ENCODE measurements at regions not wholly inside any gene's neighbourhood (a gene's known extent, or its start where the extent isn't known, plus 50 kb on each side); places are given as distances from the start of the nearest gene placed in this dataset.
"Not testable (repeated sequence)": the region's sequence is repeated elsewhere in the genome, so short reads cannot be mapped to it uniquely, and the experiment has no call there.

- DNase-seq (ENCODE audit: low read depth in 3 of 3, low spot score in 1 of 3), result no peak
These were observed 90.0 kb downstream of the ANXA2R start for GRCh38 chr5:42950116-42950455.

- DNase-seq (ENCODE audit: low read depth in 3 of 3, low spot score in 1 of 3), result peak in 1 of 3 donors; percentile 9
These were observed 90.6 kb downstream of the ANXA2R start for GRCh38 chr5:42949348-42950115.

GRCh38 chr5:42948961-42949347 is 91.2 kb downstream of the ANXA2R start:
- no peak for DNase-seq (ENCODE audit: low read depth in 3 of 3, low spot score in 1 of 3)

GRCh38 chr5:42944989-42945388 is 95.1 kb downstream of the ANXA2R start:
- DNase-seq (ENCODE audit: low read depth in 3 of 3, low spot score in 1 of 3), result no peak

- DNase-seq (ENCODE audit: low read depth in 3 of 3, low spot score in 1 of 3), result no peak
These were observed 96.0 kb downstream of the ANXA2R start for GRCh38 chr5:42943931-42944631.

GRCh38 chr5:42940853-42941252 is 99.3 kb downstream of the ANXA2R start:
- no peak for DNase-seq (ENCODE audit: low read depth in 3 of 3, low spot score in 1 of 3)

GRCh38 chr5:42932011-42932410 is 108.1 kb downstream of the ANXA2R start:
- not testable (repeated sequence) for DNase-seq (ENCODE audit: low read depth in 3 of 3, low spot score in 1 of 3)

- DNase-seq (ENCODE audit: low read depth in 3 of 3, low spot score in 1 of 3), result not testable (repeated sequence)
These were observed 108.7 kb downstream of the ANXA2R start for GRCh38 chr5:42931451-42931850.

GRCh38 chr5:42930934-42931333 is 109.2 kb downstream of the ANXA2R start:
- DNase-seq (ENCODE audit: low read depth in 3 of 3, low spot score in 1 of 3), result no peak

- no peak for DNase-seq (ENCODE audit: low read depth in 3 of 3, low spot score in 1 of 3)
These were observed 110.2 kb downstream of the ANXA2R start for GRCh38 chr5:42929871-42930270.

- DNase-seq (ENCODE audit: low read depth in 3 of 3, low spot score in 1 of 3), result no peak
These were observed 112.4 kb downstream of the ANXA2R start for GRCh38 chr5:42927730-42928129.

- DNase-seq (ENCODE audit: low read depth in 3 of 3, low spot score in 1 of 3), result no peak
These were observed 113.0 kb upstream of the SELENOP start for GRCh38 chr5:42924686-42925085.

GRCh38 chr5:42924226-42924625 is 112.5 kb upstream of the SELENOP start:
- DNase-seq (ENCODE audit: low read depth in 3 of 3, low spot score in 1 of 3), result no peak

GRCh38 chr5:42923710-42924109 is 112.0 kb upstream of the SELENOP start:
- no peak for DNase-seq (ENCODE audit: low read depth in 3 of 3, low spot score in 1 of 3)

GRCh38 chr5:42919600-42919999 is 107.9 kb upstream of the SELENOP start:
- no peak for DNase-seq (ENCODE audit: low read depth in 3 of 3, low spot score in 1 of 3)

GRCh38 chr5:42915306-42915866 is 103.7 kb upstream of the SELENOP start:
- no peak for DNase-seq (ENCODE audit: low read depth in 3 of 3, low spot score in 1 of 3)

GRCh38 chr5:42912184-42912798 is 100.6 kb upstream of the SELENOP start:
- peak; percentile 10 to 33 (median 21) for DNase-seq (ENCODE audit: low read depth in 3 of 3, low spot score in 1 of 3)

GRCh38 chr5:42908509-42909488 is 97.1 kb upstream of the SELENOP start:
- peak; percentile 73 to 84 (median 82) for DNase-seq (ENCODE audit: low read depth in 3 of 3, low spot score in 1 of 3)

- DNase-seq (ENCODE audit: low read depth in 3 of 3, low spot score in 1 of 3), result no peak
These were observed 96.4 kb upstream of the SELENOP start for GRCh38 chr5:42908086-42908485.

- no peak for DNase-seq (ENCODE audit: low read depth in 3 of 3, low spot score in 1 of 3)
These were observed 94.1 kb upstream of the SELENOP start for GRCh38 chr5:42905827-42906226.

GRCh38 chr5:42900734-42901133 is 89.0 kb upstream of the SELENOP start:
- DNase-seq (ENCODE audit: low read depth in 3 of 3, low spot score in 1 of 3), result no peak

Measured in stimulated activated CD4-positive, alpha-beta T cell treated with anti-CD3 and anti-CD28 coated beads, TNF-alpha, amount 100 ng/mL, for 1 hour (primary cell).